HEK293T (cell line): ENCODE measurements at regions not wholly inside any gene's neighbourhood (a gene's known extent, or its start where the extent isn't known, plus 50 kb on each side); places are given as distances from the start of the nearest gene placed in this dataset.

Experiments
- CTCF ChIA-PET: fragments of 350-600 bp; formaldehyde crosslinking; extraction: SDS; loops from one replicate; lab custom pipeline; 2021; ENCODE audit warnings: antibody characterized with exemption, inconsistent platforms; lab: Yijun Ruan, JAX
- POLR2A ChIA-PET: fragments of 350-600 bp; formaldehyde crosslinking; extraction: SDS; loops from one replicate; lab custom pipeline; 2020; ENCODE audit warnings: antibody characterized with exemption, inconsistent platforms; lab: Yijun Ruan, JAX
- DNase-seq: peaks from one replicate; pipeline ENCODE4 v3.0.0; 2012; ENCODE audit warnings: mixed read lengths; ENCODE audit errors: extremely low spot score
- ARNT ChIP-seq: fragments of 450-650 bp; IDR thresholded peaks from 2 replicates; pipeline ENCODE4 v1.6.1; 2017; ENCODE audit warnings: mild to moderate bottlenecking
- BHLHE40 ChIP-seq: fragments of 450-650 bp; IDR thresholded peaks from 2 replicates; pipeline ENCODE4 v1.6.1; 2016; ENCODE audit warnings: mild to moderate bottlenecking, moderate library complexity, borderline replicate concordance
- CTBP1 ChIP-seq: fragments of 450-650 bp; IDR thresholded peaks from 2 replicates; pipeline ENCODE4 v1.6.1; 2016; ENCODE audit warnings: borderline replicate concordance
- ELF4 ChIP-seq: fragments of 450-650 bp; IDR thresholded peaks from 2 replicates; pipeline ENCODE4 v1.6.1; 2017; ENCODE audit warnings: antibody characterized with exemption
- FOXA1 ChIP-seq: fragments of 450-650 bp; IDR thresholded peaks from 2 replicates; pipeline ENCODE4 v1.6.1; 2016; ENCODE audit warnings: mild to moderate bottlenecking
- FOXK2 ChIP-seq: fragments of 450-650 bp; IDR thresholded peaks from 2 replicates; pipeline ENCODE4 v1.6.1; 2016; ENCODE audit warnings: mild to moderate bottlenecking
- FOXM1 ChIP-seq: fragments of 450-650 bp; IDR thresholded peaks from 2 replicates; pipeline ENCODE4 v1.6.1; 2017; ENCODE audit warnings: mild to moderate bottlenecking, borderline replicate concordance
- HDGF ChIP-seq: fragments of 450-650 bp; IDR thresholded peaks from 2 replicates; pipeline ENCODE4 v1.6.1; 2017; ENCODE audit warnings: antibody characterized with exemption, borderline replicate concordance
- L3MBTL2 ChIP-seq: fragments of 450-650 bp; conservative IDR thresholded peaks from 2 replicates; pipeline ENCODE4 v1.6.1; 2016; ENCODE audit warnings: mild to moderate bottlenecking
- LEF1 ChIP-seq: fragments of 450-650 bp; IDR thresholded peaks from 2 replicates; pipeline ENCODE4 v1.6.1; 2017; ENCODE audit warnings: mild to moderate bottlenecking, borderline replicate concordance
- NFRKB ChIP-seq: fragments of 450-650 bp; IDR thresholded peaks from 2 replicates; pipeline ENCODE4 v1.6.1; 2016; ENCODE audit warnings: mild to moderate bottlenecking, moderate library complexity
- PKNOX1 ChIP-seq: fragments of 450-650 bp; IDR thresholded peaks from 2 replicates; pipeline ENCODE4 v1.6.1; 2016
- SP1 ChIP-seq: fragments of 450-650 bp; IDR thresholded peaks from 2 replicates; pipeline ENCODE4 v1.6.1; 2017
- SUZ12 ChIP-seq: fragments of 450-650 bp; IDR thresholded peaks from 2 replicates; pipeline ENCODE4 v1.6.1; 2016; ENCODE audit warnings: mild to moderate bottlenecking
- TARDBP ChIP-seq: fragments of 450-650 bp; IDR thresholded peaks from 2 replicates; pipeline ENCODE4 v1.6.1; 2016
- ZNF384 ChIP-seq: fragments of 450-650 bp; IDR thresholded peaks from 2 replicates; pipeline ENCODE4 v1.6.1; 2016

- ChIA-PET POLR2A (no interaction called here), CTCF (no interaction called here)
- TF ChIP-seq ELF4 (no peak), SUZ12 (no peak), ARNT (no peak), FOXA1 (no peak), ZNF384 (no peak), CTBP1 (no peak), L3MBTL2 (no peak)
- no peak for DNase-seq
Observed at GRCh38 chr6:131410785-131411184, 162.2 kb upstream of the ARG1 start.

GRCh38 chr6:131412960-131413830 lies 159.8 kb upstream of the ARG1 start:
- no peak for TF ChIP-seq L3MBTL2
- TF ChIP-seq NFRKB = no peak
- no peak for TF ChIP-seq FOXM1
- TF ChIP-seq HDGF = no peak
- no peak for TF ChIP-seq BHLHE40
- no peak for TF ChIP-seq CTBP1
- no peak for TF ChIP-seq LEF1
- no peak for TF ChIP-seq FOXK2
- TF ChIP-seq SUZ12 = no peak
- TF ChIP-seq PKNOX1 = no peak
- TF ChIP-seq SP1 = no peak
- TF ChIP-seq ZNF384 = no peak
- no peak for TF ChIP-seq ARNT
- TF ChIP-seq FOXA1 = no peak
- CTCF ChIA-PET = interaction anchor here (0.5 kb wide), 1 partner anchor 1008 kb away, joined by 3 read pairs; no protein-coding TSS in a partner anchor
- POLR2A ChIA-PET = no interaction called here

GRCh38 chr6:131413831-131414191 lies 159.2 kb upstream of the ARG1 start:
- DNase-seq = no peak
- ChIA-PET CTCF (interaction anchor here (0.5 kb wide), 1 partner anchor 1009 kb away, joined by 3 read pairs; no protein-coding TSS in a partner anchor), POLR2A (no interaction called here)
- no peak for TF ChIP-seq CTBP1
- no peak for TF ChIP-seq FOXK2
- no peak for TF ChIP-seq FOXM1
- no peak for TF ChIP-seq ARNT
- no peak for TF ChIP-seq ELF4
- no peak for TF ChIP-seq LEF1
- TF ChIP-seq NFRKB = no peak
- TF ChIP-seq FOXA1 = no peak

More at GRCh38 chr6:131412960-131413830, 159.8 kb upstream of the ARG1 start:
- DNase-seq = no peak

GRCh38 chr6:131414956-131415355 lies 158.1 kb upstream of the ARG1 start:
- CTCF ChIA-PET = no interaction called here
- POLR2A ChIA-PET = no interaction called here
- no peak for DNase-seq
- no peak for TF ChIP-seq NFRKB
- TF ChIP-seq ARNT = no peak
- no peak for TF ChIP-seq CTBP1
- no peak for TF ChIP-seq FOXM1
- TF ChIP-seq BHLHE40 = no peak
- no peak for TF ChIP-seq HDGF
- no peak for TF ChIP-seq FOXA1
- TF ChIP-seq LEF1 = no peak

GRCh38 chr6:131418441-131418840 lies 154.6 kb upstream of the ARG1 start:
- TF ChIP-seq HDGF (no peak), L3MBTL2 (no peak), SP1 (no peak), ZNF384 (no peak), FOXK2 (no peak), BHLHE40 (no peak), PKNOX1 (no peak), NFRKB (no peak), ELF4 (no peak), FOXA1 (no peak), ARNT (no peak), CTBP1 (no peak), LEF1 (no peak), TARDBP (no peak), FOXM1 (no peak), SUZ12 (no peak)
- POLR2A ChIA-PET = no interaction called here

GRCh38 chr6:131419702-131420101 lies 153.3 kb upstream of the ARG1 start:
- POLR2A ChIA-PET = no interaction called here
- DNase-seq = no peak
- TF ChIP-seq ZNF384 = no peak
- no peak for TF ChIP-seq SP1
- no peak for TF ChIP-seq BHLHE40
- TF ChIP-seq HDGF = no peak
- no peak for TF ChIP-seq FOXM1
- no peak for TF ChIP-seq ELF4
- no peak for TF ChIP-seq LEF1
- TF ChIP-seq SUZ12 = no peak
- TF ChIP-seq L3MBTL2 = no peak
- TF ChIP-seq NFRKB = no peak
- no peak for TF ChIP-seq FOXA1
- no peak for TF ChIP-seq ARNT
- TF ChIP-seq TARDBP = no peak
- no peak for TF ChIP-seq PKNOX1
- TF ChIP-seq FOXK2 = no peak
- CTCF ChIA-PET = no interaction called here

More at GRCh38 chr6:131418441-131418840, 154.6 kb upstream of the ARG1 start:
- DNase-seq = no peak
- CTCF ChIA-PET = no interaction called here
